Mammary epithelial cell (primary cell): ENCODE measurements at regions not wholly inside any gene's neighbourhood (a gene's known extent, or its start where the extent isn't known, plus 50 kb on each side); places are given as distances from the start of the nearest gene placed in this dataset.

Experiments used
- EZH2 ChIP-seq: IDR thresholded peaks from 2 replicates; pipeline ENCODE4 v1.6.1; 2012; ENCODE audit warnings: low read length, inconsistent platforms, borderline replicate concordance
- TF ChIP-seq, protein P1 (sequence below), 2 donors: IDR thresholded peaks in 1 of 2; conservative IDR thresholded peaks in 1 of 2; 2 replicates each; pipeline ENCODE4 v1.5.1; 2011 to 2012; ENCODE audit warnings: inconsistent platforms in 2 of 2, low read length in 2 of 2, mild to moderate bottlenecking in 2 of 2, control low read depth in 1 of 2, low read depth in 1 of 2; ENCODE audit not compliant: insufficient read depth in 1 of 2; ENCODE audit errors: extremely low read depth in 1 of 2

DNA sequence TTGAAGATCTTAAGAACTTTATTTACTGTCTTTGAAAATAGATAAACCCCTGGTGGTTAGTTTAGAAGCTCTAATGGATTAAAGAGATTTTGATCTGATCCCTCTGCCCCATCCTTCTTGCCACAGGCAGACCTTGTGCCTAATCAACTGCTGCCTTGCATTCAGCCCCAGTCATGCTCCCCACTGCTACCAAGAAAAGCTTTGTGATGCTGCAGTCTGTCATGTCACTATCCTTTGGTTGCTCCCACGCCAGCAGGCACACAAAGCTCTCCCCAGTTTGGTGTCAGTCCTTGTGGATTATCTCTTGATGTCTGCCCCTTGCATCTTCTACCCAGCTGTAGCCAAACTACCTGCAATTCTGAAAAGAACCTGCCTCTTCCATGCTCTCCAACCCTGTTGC lies 112.2 kb downstream of the MTNR1B start:
- no peak for TF ChIP-seq EZH2
- TF ChIP-seq, protein P1, sequence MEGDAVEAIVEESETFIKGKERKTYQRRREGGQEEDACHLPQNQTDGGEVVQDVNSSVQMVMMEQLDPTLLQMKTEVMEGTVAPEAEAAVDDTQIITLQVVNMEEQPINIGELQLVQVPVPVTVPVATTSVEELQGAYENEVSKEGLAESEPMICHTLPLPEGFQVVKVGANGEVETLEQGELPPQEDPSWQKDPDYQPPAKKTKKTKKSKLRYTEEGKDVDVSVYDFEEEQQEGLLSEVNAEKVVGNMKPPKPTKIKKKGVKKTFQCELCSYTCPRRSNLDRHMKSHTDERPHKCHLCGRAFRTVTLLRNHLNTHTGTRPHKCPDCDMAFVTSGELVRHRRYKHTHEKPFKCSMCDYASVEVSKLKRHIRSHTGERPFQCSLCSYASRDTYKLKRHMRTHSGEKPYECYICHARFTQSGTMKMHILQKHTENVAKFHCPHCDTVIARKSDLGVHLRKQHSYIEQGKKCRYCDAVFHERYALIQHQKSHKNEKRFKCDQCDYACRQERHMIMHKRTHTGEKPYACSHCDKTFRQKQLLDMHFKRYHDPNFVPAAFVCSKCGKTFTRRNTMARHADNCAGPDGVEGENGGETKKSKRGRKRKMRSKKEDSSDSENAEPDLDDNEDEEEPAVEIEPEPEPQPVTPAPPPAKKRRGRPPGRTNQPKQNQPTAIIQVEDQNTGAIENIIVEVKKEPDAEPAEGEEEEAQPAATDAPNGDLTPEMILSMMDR (conservative IDR thresholded peaks at IDR 0.05 in 1 of 2, IDR thresholded peaks at IDR 0.05 in 1 of 2; ENCODE audit: extremely low read depth in 1 of 2, insufficient read depth in 1 of 2, low read depth in 1 of 2, low read length in 2 of 2) = no peak
